Naive B cell (primary cell): ENCODE measurements at regions not wholly inside any gene's neighbourhood (a gene's known extent, or its start where the extent isn't known, plus 50 kb on each side); places are given as distances from the start of the nearest gene placed in this dataset.
"Not testable (repeated sequence)": the region's sequence is repeated elsewhere in the genome, so short reads cannot be mapped to it uniquely, and the experiment has no call there.

Experiments
- ATAC-seq, 2 donors: fragments of 150-1000 bp; cut with Tn5 transposase; 2 replicates each; pipeline ENCODE4 v1.10.0; 2021; ENCODE audit warnings: low read depth in 2 of 2, mild to moderate bottlenecking in 2 of 2, moderate library complexity in 2 of 2
- DNase-seq: peaks from one replicate; pipeline ENCODE4 v3.0.0; 2022
- H3K27ac Mint-ChIP-seq, 6 donors: one replicate each; pipeline ENCODE4 v1.8.0; 2020 to 2022; ENCODE audit warnings: mild to moderate bottlenecking in 6 of 6, mixed read lengths in 6 of 6, moderate library complexity in 5 of 6, inconsistent platforms in 2 of 6
- H3K27me3 Mint-ChIP-seq, 3 donors: one replicate each; pipeline ENCODE4 v1.8.0; 2021 to 2022; ENCODE audit warnings: mixed read lengths in 3 of 3, mild to moderate bottlenecking in 1 of 3
- H3K36me3 Mint-ChIP-seq, 2 donors: one replicate each; pipeline ENCODE4 v1.8.0; 2020 to 2022; ENCODE audit warnings: mixed read lengths in 2 of 2, inconsistent platforms in 1 of 2, mild to moderate bottlenecking in 1 of 2
- H3K4me1 Mint-ChIP-seq, 3 donors: one replicate each; pipeline ENCODE4 v1.8.0; 2020 to 2022; ENCODE audit warnings: mixed read lengths in 3 of 3, inconsistent platforms in 1 of 3, mild to moderate bottlenecking in 1 of 3, moderate library complexity in 1 of 3
- H3K4me3 Mint-ChIP-seq, 8 donors: one replicate each; pipeline ENCODE4 v1.8.0; 2020 to 2022; ENCODE audit warnings: mild to moderate bottlenecking in 8 of 8, mixed read lengths in 8 of 8, moderate library complexity in 8 of 8, inconsistent platforms in 2 of 8
- H3K9me3 Mint-ChIP-seq, 7 donors: one replicate each; pipeline ENCODE4 v1.8.0; 2020 to 2022; ENCODE audit warnings: mixed read lengths in 7 of 7, mild to moderate bottlenecking in 5 of 7, inconsistent platforms in 2 of 7, moderate library complexity in 1 of 7

- peaks cover 0 to 11% (median 3%) of the 10 kb centered on the region in 7 donors for H3K9me3 Mint-ChIP-seq
- H3K36me3 Mint-ChIP-seq, DNase-seq, H3K27ac Mint-ChIP-seq, H3K4me1 Mint-ChIP-seq, H3K27me3 Mint-ChIP-seq, ATAC-seq, H3K4me3 Mint-ChIP-seq: not testable (repeated sequence)
These were observed 81.6 kb downstream of the TRIM51G start for GRCh38 chr11:48902153-48902450.

GRCh38 chr11:48901381-48902152 lies 82.1 kb downstream of the TRIM51G start:
- H3K4me3 Mint-ChIP-seq, H3K36me3 Mint-ChIP-seq, H3K4me1 Mint-ChIP-seq, H3K27me3 Mint-ChIP-seq, ATAC-seq, DNase-seq: not testable (repeated sequence)
- Mint-ChIP-seq H3K27ac (peak overlapping the region in 1 of 6 donors; percentile 74), H3K9me3 (peaks cover 0 to 11% (median 3%) of the 10 kb centered on the region in 7 donors)

DNA sequence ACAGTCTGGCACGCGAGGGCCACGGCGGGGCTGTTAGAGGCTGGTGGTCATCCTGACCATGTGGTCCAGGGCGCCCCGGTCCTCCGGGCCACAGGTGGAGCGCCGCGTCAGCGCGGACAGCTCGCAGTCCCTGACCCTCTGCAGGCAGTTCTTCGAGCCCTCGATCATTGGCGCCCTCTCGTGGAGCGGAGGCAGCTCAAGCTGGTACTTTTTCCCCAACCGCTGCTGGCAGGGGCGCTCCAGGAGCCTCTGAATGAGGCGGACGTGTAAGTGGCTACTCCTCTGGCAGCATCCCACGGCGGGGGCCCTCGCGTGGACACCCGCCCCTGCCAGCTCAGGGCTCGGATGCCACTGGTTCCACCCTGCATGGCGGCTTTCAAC lies 82.9 kb downstream of the TRIM51G start:
- H3K4me3 Mint-ChIP-seq, H3K27me3 Mint-ChIP-seq, H3K27ac Mint-ChIP-seq, DNase-seq, H3K4me1 Mint-ChIP-seq, H3K36me3 Mint-ChIP-seq, ATAC-seq: not testable (repeated sequence)
- peaks cover 0 to 11% (median 3%) of the 10 kb centered on the region in 7 donors for H3K9me3 Mint-ChIP-seq

- no peak for DNase-seq
- Mint-ChIP-seq H3K27ac (no peak overlapping the region), H3K27me3 (no peaks in the 10 kb centered on the region)
These were observed 83.4 kb downstream of the TRIM51G start for GRCh38 chr11:48900131-48900800.

DNA sequence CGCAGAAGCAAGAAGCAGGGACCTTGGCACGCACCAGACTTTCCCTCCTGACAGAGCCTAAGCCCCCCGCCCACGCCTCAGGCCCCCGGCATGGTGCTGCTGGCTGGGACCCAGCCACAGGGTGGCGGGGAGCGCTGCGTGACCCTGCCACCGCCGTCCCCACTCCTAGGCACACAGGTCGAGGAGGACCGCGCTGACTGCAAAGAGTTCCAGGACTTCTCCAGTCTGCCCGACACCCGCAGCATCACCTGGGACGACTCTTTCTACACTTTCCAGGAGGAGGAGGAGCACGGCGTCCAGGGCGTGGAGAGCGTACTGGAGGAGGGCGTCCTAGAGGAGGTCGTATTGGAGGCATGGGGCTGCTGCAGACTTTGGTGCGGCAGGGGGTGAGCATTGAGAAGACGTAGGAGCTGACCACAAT lies 103.7 kb downstream of the TRIM51G start:
- H3K4me3 Mint-ChIP-seq = no peak overlapping the region
- ATAC-seq (no peak), DNase-seq (no peak)
- no peaks in the 10 kb centered on the region for H3K4me1 Mint-ChIP-seq
- H3K36me3 Mint-ChIP-seq = no peaks in the 10 kb centered on the region
- H3K27me3 Mint-ChIP-seq = no peaks in the 10 kb centered on the region
- H3K27ac Mint-ChIP-seq = no peak overlapping the region
- peaks cover 0 to 2% (median 0%) of the 10 kb centered on the region in 7 donors for H3K9me3 Mint-ChIP-seq

More at GRCh38 chr11:48900131-48900800, 83.4 kb downstream of the TRIM51G start:
- no peak overlapping the region for H3K4me3 Mint-ChIP-seq
- H3K4me1 Mint-ChIP-seq = no peaks in the 10 kb centered on the region
- no peak for ATAC-seq
- peaks cover 0 to 11% (median 3%) of the 10 kb centered on the region in 7 donors for H3K9me3 Mint-ChIP-seq
- no peaks in the 10 kb centered on the region for H3K36me3 Mint-ChIP-seq

DNA sequence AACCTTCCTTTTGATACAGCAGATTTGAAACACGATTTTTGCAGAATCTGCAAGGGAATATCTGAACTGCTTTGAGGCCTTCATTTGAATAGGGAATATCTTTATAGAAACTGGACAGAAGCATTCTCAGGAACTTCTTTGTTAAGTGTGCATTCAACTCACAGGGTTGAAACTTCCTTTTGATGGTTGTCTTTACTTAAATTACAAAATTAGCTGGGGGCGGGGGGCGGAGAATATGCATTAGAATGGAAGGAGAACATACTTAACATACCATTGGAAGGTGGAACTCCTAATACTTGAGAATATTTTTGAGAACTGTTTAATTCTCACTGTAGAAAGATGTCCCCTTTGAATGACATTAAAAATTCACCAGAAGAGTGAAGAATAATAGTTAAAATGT lies 104.4 kb downstream of the TRIM51G start:
- no peak for DNase-seq
- H3K4me1 Mint-ChIP-seq = no peaks in the 10 kb centered on the region
- H3K27ac Mint-ChIP-seq = no peak overlapping the region
- peaks cover 0 to 2% (median 0%) of the 10 kb centered on the region in 7 donors for H3K9me3 Mint-ChIP-seq
- no peaks in the 10 kb centered on the region for H3K27me3 Mint-ChIP-seq
- no peaks in the 10 kb centered on the region for H3K36me3 Mint-ChIP-seq
- no peak overlapping the region for H3K4me3 Mint-ChIP-seq
- no peak for ATAC-seq
